ENCODE measurements at regions not wholly inside any gene's neighbourhood (a gene's known extent, or its start where the extent isn't known, plus 50 kb on each side); places are given as distances from the start of the nearest gene placed in this dataset.
"Not testable (repeated sequence)": the region's sequence is repeated elsewhere in the genome, so short reads cannot be mapped to it uniquely, and the experiment has no call there.

DNA sequence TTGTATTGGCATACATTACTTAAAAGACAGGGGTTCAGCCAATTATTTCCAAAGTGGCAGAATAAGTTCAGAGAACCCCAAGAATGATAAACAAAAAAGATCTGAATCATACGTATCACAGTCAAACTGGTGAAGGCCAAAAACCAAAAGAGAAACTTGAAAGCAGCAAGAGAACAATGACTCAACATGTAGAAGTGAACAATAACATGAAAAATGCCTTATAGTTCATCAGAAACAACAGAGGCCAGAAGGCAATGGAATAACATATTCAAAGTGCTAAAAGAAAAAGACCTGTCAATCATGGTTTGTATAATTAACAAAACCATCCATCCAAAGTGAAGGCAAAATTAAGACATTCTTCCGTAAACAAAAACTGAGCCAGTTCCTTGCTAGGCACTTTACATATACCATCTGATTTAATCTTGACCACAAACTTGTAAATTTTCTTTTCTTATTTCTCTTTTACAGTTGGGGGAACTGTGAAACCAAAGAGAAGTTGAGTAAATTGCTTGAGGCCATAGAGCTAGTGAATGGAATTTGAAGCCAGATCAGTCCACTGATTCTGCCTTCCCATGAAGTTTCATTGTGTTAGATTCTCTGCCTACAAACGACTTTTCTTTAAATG, 232.1 kb upstream of the SEL1L start:
- DNase-seq, result no peak

GRCh38 chr14:81766321-81766915, 232.8 kb upstream of the SEL1L start:
- DNase-seq, result no peak

- no peak for DNase-seq
These were observed 233.8 kb upstream of the SEL1L start for GRCh38 chr14:81767266-81767995.

DNA sequence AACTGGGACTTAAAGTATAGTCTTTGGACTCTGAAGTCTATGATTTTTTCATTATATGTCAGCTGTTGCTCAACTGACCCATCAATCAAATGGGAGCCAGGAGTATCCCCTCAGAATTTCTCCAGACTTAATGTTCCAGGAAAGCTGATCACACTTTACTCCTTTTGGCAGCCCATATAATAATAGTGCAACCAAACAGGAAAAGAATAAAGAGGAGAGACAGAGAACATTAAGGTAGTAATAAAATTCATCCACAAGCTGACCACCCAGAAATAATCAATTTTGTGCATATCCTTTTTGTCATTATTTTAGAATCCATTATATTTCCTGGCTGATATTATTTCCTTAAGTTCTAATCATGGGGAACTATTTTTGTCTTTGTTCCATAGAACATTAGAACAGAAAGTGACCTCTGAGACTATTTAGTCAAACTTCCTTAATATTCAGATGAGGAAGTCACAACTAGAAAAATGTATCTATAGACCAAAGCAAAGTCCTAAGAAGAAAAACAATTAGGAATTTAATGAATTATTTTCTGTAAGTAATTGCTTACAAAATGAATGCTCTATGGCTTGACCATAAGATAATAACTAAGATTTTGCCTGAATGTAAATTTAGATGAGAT, 238.1 kb upstream of the SEL1L start:
- DNase-seq, result no peak

DNA sequence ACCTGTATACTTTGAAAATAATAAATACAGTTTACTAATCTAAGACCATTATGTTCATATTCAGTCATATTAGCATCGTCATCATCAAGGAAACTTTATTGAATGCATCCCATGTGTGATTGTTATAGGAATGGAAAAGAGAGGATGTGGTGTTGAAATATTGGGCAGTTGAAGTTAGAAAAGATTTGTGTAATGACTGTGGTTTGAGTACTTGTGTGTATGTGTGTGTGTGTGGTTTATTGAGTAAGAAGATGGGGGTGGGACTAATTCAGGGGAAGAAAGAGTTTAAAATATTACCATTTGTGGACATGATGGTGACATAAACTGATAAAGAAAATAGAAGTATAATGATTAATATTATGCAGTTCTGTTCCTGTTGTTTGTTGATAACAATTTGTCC, 238.7 kb upstream of the SEL1L start:
- DNase-seq, result no peak

DNA sequence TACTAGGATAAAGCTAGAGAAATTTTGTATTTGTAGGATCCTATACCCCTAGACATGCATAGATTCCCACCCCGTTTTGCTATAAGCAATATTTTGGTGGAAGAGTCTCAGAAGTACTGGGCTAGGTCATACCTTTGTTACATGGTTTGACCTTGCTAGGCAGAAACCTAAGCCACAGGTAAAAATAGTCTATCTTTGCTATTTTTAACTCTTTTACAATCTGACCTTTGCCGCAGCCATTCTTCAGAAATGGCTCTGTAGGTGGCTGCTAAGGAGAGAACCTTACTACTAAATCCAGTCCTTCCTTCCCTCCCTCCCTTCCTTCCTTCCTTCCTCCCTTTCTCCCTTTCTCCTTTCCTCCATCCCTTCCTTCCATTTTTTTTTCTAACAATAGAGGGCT, 242.9 kb upstream of the SEL1L start:
- no peak for DNase-seq

- not testable (repeated sequence) for DNase-seq
These were observed 248.1 kb upstream of the SEL1L start for GRCh38 chr14:81781798-81782197.

DNA sequence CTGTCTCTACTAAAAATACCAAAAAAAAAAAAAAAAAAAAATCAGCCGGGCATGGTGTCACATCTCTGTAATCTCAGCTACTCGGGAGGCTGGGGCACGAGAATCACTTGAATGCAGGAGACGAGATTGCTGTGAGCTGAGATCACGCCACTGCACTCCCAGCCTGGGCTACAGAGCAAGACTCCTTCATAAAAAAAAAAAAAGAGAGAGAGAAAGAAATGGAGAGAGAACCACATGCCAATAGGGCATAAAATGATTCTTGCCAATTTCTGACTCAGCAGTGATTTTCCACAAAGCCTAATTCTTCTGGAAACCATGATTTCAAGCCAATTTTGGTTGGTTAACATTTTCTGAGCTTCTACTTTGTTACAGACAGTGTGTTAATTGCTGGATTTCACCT, 250.4 kb upstream of the SEL1L start:
- no peak for DNase-seq

- no peak for DNase-seq
These were observed 263.7 kb upstream of the SEL1L start for GRCh38 chr14:81797315-81797714.

- DNase-seq, result no peak
These were observed 268.3 kb upstream of the SEL1L start for GRCh38 chr14:81801921-81802320.

- no peak for DNase-seq
These were observed 268.7 kb upstream of the SEL1L start for GRCh38 chr14:81802341-81802740.

DNA sequence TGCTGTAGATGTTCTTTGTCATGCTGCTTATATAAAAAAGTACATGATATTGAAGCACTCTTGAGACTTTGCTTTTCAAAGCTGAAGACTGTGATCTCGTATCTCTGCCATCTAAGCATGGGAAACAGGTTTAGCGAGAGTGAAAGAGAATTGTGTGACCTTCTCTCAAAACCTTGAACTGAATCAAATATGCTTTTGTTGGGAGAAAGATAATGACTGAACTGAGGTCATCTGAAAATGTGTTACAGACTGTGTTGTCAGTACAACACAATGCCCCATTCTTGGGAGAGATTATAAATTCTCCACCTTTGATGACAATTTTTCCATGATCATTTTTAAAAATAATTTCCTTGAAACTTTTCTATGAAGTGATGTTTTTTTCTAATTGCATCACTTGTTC, 272.1 kb upstream of the SEL1L start:
- no peak for DNase-seq

GRCh38 chr14:81811705-81812269, 278.1 kb upstream of the SEL1L start:
- DNase-seq, result no peak

GRCh38 chr14:81818271-81818670, 284.6 kb upstream of the SEL1L start:
- DNase-seq, result no peak

GRCh38 chr14:81819344-81819743, 285.7 kb upstream of the SEL1L start:
- DNase-seq, result no peak

- DNase-seq, result no peak
These were observed 286.3 kb upstream of the SEL1L start for GRCh38 chr14:81819910-81820309.

DNA sequence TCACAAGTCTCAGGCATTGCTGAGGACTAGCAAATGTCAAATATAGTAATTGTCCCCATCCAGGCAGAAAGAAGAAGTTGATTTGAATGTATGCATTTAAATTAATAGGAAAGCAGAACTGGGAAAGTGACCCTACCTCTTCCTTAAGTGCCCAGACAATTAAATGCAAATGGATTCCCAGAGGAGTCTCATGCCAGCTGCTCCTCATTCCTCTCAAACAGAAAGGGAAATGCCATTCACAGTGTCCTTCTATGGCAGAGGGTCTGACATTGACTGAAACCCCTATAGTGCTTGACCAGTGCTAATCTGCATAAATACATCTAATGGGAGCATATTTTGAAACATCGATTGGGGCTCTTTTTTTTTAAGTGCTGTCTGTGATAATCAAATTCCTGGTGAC, 292.4 kb upstream of the SEL1L start:
- no peak for DNase-seq

DNA sequence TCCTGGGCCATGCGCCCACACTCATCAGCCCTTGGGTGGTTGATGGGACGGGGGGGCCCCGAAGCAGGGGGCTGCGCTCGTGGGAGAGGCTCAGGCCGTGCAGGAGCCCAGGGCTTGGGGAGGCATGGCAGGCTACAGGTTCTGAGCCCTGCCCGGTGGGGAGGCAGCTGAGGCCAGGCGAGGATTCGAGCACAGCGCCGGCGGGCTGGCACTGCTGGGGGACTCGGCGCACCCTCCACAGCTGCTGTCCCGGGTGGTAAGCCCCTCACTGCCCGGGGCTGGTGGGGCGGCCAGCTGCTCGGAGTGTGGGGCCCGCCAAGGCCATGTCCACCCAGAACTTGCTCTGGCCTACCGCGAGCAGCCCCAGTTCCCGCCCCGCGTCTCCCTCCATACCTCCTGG, 295.8 kb upstream of the SEL1L start:
- DNase-seq, result no peak

DNA sequence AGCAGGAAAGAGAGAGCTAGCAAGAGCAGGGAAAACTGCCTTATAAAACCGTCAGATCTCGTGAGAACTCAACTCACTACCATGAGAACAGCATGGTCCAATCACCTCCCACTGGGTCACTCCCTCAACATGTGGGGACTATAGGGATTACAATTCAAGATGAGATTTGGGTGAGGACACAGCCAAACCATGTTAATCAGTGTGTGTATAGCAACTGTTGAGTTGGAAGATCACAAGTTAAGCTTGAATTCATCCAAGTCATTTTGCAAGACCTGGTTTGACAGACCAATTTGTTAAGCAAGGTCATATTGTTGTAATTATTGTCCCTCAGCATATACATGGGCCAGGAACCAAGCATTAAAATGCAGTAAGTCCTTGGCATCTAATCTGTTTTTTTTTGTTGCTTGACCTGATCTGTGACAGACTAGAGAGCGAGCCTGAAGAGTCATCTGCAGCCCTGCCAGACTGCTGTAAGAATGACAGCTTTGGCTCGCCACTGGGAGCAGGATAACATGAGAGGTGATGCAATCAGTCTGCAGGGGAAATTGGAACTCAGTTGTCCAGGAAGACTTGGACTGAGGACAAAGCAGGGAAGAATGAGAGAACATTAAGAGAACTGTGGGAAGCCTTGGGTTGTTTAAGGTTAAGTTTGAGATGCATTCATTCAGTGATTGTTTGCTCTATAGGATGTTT, 297.6 kb upstream of the SEL1L start:
- DNase-seq, result no peak

DNA sequence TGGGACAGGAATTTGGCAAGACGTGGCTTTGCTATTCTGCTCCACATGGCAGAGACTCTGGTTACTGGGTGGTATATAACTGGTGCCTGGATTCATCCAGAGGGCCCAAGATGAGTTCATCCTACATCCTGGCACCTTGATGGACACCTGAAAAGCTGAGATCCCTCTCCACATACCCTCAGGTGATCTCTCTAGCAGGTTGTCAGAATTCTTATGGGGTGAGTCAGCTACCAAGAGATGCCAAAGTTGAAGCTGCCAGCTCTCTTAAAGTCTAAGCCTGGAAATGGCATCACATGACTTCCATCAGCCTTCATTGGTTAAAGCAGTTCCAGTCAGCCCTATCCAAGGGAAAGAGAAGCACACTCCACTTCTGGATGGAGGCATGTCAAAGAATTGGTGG, 300.7 kb upstream of the SEL1L start:
- no peak for DNase-seq

GRCh38 chr14:81837304-81837703, 303.7 kb upstream of the SEL1L start:
- DNase-seq, result no peak

DNA sequence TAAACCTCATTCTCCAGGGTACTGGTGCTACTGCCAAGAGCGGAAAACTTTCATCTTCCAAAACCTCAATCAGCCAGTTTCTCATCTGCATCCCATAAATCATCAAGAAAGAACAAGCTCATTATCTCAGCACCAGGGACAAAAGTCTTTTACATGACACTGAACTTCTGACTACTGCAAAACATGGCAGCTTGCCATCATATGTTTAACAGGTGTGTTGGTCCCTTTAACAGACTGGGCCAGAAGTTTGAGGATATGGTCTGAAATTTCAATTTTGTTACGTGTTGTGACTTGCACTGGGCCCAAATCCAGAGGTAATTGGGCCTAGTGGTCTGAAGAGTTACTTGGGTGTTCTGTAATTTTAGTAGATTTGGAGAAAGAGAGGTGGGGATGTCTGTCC, 305.4 kb upstream of the SEL1L start:
- DNase-seq, result no peak

- no peak for DNase-seq
These were observed 307.7 kb upstream of the SEL1L start for GRCh38 chr14:81841346-81841745.
